ENCODE measurements at regions not wholly inside any gene's neighbourhood (a gene's known extent, or its start where the extent isn't known, plus 50 kb on each side); places are given as distances from the start of the nearest gene placed in this dataset.

- DNase-seq = no peak
Measured at GRCh38 chr1:56215086-56215485, 364.3 kb downstream of the PLPP3 start.

GRCh38 chr1:56213068-56213467 lies 366.3 kb downstream of the PLPP3 start:
- no peak for DNase-seq

- no peak for DNase-seq
Measured at GRCh38 chr1:56212143-56212542, 367.2 kb downstream of the PLPP3 start.

GRCh38 chr1:56206391-56206790 lies 373.0 kb downstream of the PLPP3 start:
- DNase-seq = no peak

GRCh38 chr1:56204206-56204605 lies 375.2 kb downstream of the PLPP3 start:
- no peak for DNase-seq

GRCh38 chr1:56202796-56203492 lies 376.4 kb downstream of the PLPP3 start:
- DNase-seq = no peak

- no peak for DNase-seq
Measured at GRCh38 chr1:56202186-56202585, 377.2 kb downstream of the PLPP3 start.

- DNase-seq = no peak
Measured at GRCh38 chr1:56200896-56201295, 378.5 kb downstream of the PLPP3 start.

GRCh38 chr1:56200442-56200841 lies 378.9 kb downstream of the PLPP3 start:
- DNase-seq = no peak

- no peak for DNase-seq
Measured at GRCh38 chr1:56199956-56200355, 379.4 kb downstream of the PLPP3 start.

GRCh38 chr1:56199061-56199460 lies 380.3 kb downstream of the PLPP3 start:
- no peak for DNase-seq

- no peak for DNase-seq
Measured at GRCh38 chr1:56197946-56198345, 381.4 kb downstream of the PLPP3 start.

GRCh38 chr1:56196839-56197238 lies 382.5 kb downstream of the PLPP3 start:
- no peak for DNase-seq

GRCh38 chr1:56194701-56195300 lies 384.6 kb downstream of the PLPP3 start:
- no peak for DNase-seq

- DNase-seq = no peak
Measured at GRCh38 chr1:56193656-56194055, 385.7 kb downstream of the PLPP3 start.

- no peak for DNase-seq
Measured at GRCh38 chr1:56191369-56191768, 388.0 kb downstream of the PLPP3 start.

GRCh38 chr1:56190806-56191365 lies 388.5 kb downstream of the PLPP3 start:
- no peak for DNase-seq

GRCh38 chr1:56189946-56190805 lies 389.2 kb downstream of the PLPP3 start:
- DNase-seq = no peak

- no peak for DNase-seq
Measured at GRCh38 chr1:56189454-56189853, 389.9 kb downstream of the PLPP3 start.

GRCh38 chr1:56188855-56189254 lies 390.5 kb downstream of the PLPP3 start:
- DNase-seq = no peak

GRCh38 chr1:56188221-56188620 lies 391.1 kb downstream of the PLPP3 start:
- no peak for DNase-seq

GRCh38 chr1:56187405-56187804 lies 392.0 kb downstream of the PLPP3 start:
- DNase-seq = no peak

GRCh38 chr1:56185493-56185892 lies 393.9 kb downstream of the PLPP3 start:
- DNase-seq = no peak

- DNase-seq = no peak
Measured at GRCh38 chr1:56183151-56183550, 396.2 kb downstream of the PLPP3 start.
